GM12878 (cell line): ENCODE measurements at regions not wholly inside any gene's neighbourhood (a gene's known extent, or its start where the extent isn't known, plus 50 kb on each side); places are given as distances from the start of the nearest gene placed in this dataset.

Experiments used
- ATAC-seq: fragments of 200-7000 bp; cut with Tn5 transposase; 3 replicates; pipeline ENCODE4 v1.9.1; 2020; ENCODE audit warnings: mild to moderate bottlenecking, moderate library complexity
- BruUV-seq: library from RNA; stranded (reverse); fragments of 400-500 nt; replicated peaks from 2 replicates; lab custom pipeline; 2021; lab: Mats Ljungman, UMichigan
- CTCF ChIA-PET: fragments of 300-600 bp; sonication (Branson Sonifier 250); formaldehyde crosslinking; extraction: SDS; loops from one replicate; lab custom pipeline; 2021; ENCODE audit warnings: inconsistent platforms; lab: Yijun Ruan, JAX
- POLR2A ChIA-PET: fragments of 350-600 bp; formaldehyde crosslinking; extraction: SDS; loops from one replicate; lab custom pipeline; 2021; ENCODE audit warnings: inconsistent platforms; lab: Charles Lee
- RAD21 ChIA-PET: fragments of 300-600 bp; sonication (Branson Sonifier 250); formaldehyde crosslinking; loops from one replicate; lab custom pipeline; 2023; ENCODE audit warnings: antibody characterized with exemption; ENCODE audit not compliant: unreplicated experiment; lab: Charles Lee
- SMC1A ChIA-PET: fragments of 300-600 bp; sonication (Branson Sonifier 250); formaldehyde crosslinking; loops from one replicate; lab custom pipeline; 2023; ENCODE audit not compliant: unreplicated experiment, uncharacterized antibody; lab: Charles Lee
- DNase-seq: peaks from one replicate; pipeline ENCODE4 v3.0.0-alpha.2; 2011; ENCODE audit warnings: low read depth, low spot score
- FAIRE-seq: peaks from 3 replicates; lab custom pipeline; 2011; peaks lifted over from hg19 to GRCh38; lab: Jason Lieb, UNC
- H2AFZ ChIP-seq: 2 replicates; pipeline ENCODE4 v1.6.0; 2011; ENCODE audit warnings: low read depth, low read length, control low read depth; ENCODE audit not compliant: control insufficient read depth
- H3K27ac ChIP-seq: 2 replicates; pipeline ENCODE4 v1.5.1; 2011; ENCODE audit warnings: control low read depth; ENCODE audit not compliant: control insufficient read depth, insufficient read depth
- H3K27me3 ChIP-seq, 2 experiments: replicated peaks in 1 of 2; 2 replicates each; pipeline versions ENCODE4 v1.6.0 to v1.6.1; 2011; ENCODE audit warnings: low read length in 1 of 2; ENCODE audit not compliant: control insufficient read depth in 2 of 2, insufficient read depth in 2 of 2
- H3K36me3 ChIP-seq, 2 experiments: 2 replicates each; pipeline ENCODE4 v1.5.1; 2011; ENCODE audit warnings: low read length in 1 of 2; ENCODE audit not compliant: control insufficient read depth in 2 of 2, insufficient read depth in 2 of 2
- H3K4me1 ChIP-seq: 2 replicates; pipeline ENCODE4 v1.6.1; 2011; ENCODE audit warnings: mild to moderate bottlenecking, low read length, moderate library complexity, mixed read lengths; ENCODE audit not compliant: control insufficient read depth, insufficient read depth
- H3K4me2 ChIP-seq: 2 replicates; pipeline ENCODE4 v1.6.0; 2011; ENCODE audit warnings: control low read depth; ENCODE audit not compliant: control insufficient read depth, insufficient read depth
- H3K4me3 ChIP-seq: fragments of 200-600 bp; sonication (generic); 2 replicates; pipeline ENCODE4 v1.5.1; 2016
- H3K79me2 ChIP-seq: 2 replicates; pipeline ENCODE4 v1.6.0; 2011; ENCODE audit warnings: low read length; ENCODE audit not compliant: control insufficient read depth, insufficient read depth
- H3K9ac ChIP-seq: 2 replicates; pipeline ENCODE4 v1.8.0; 2011; ENCODE audit warnings: low read length, control low read depth, mixed read lengths; ENCODE audit not compliant: control insufficient read depth, insufficient read depth
- H3K9me3 ChIP-seq: replicated peaks from 3 replicates; pipeline ENCODE4 v1.5.1; 2011; ENCODE audit warnings: mild to moderate bottlenecking, low read length; ENCODE audit not compliant: control insufficient read depth, insufficient read depth
- H4K20me1 ChIP-seq: 2 replicates; pipeline ENCODE4 v1.6.0; 2011; ENCODE audit not compliant: control insufficient read depth, insufficient read depth
- ASH2L ChIP-seq: fragments of 300-600, 200-600 bp; sonication (generic); IDR thresholded peaks from 2 replicates; pipeline ENCODE4 v1.6.1; 2017; ENCODE audit warnings: low read depth, mild to moderate bottlenecking, borderline replicate concordance
- HCFC1 ChIP-seq: fragments of 150-350 bp; IDR thresholded peaks from 2 replicates; pipeline ENCODE4 v1.6.1; 2014; ENCODE audit warnings: low read length
- HDAC2 ChIP-seq: fragments of 200-600 bp; sonication (generic); IDR thresholded peaks from 2 replicates; pipeline ENCODE4 v1.6.1; 2017
- MYC ChIP-seq: IDR thresholded peaks from 2 replicates; pipeline ENCODE4 v1.6.1; 2011; ENCODE audit warnings: mild to moderate bottlenecking, low read length, moderate library complexity, inconsistent platforms; ENCODE audit not compliant: insufficient read depth, insufficient replicate concordance, insufficient read length, severe bottlenecking
- PML ChIP-seq: IDR thresholded peaks from 2 replicates; pipeline ENCODE4 v1.6.1; 2012; ENCODE audit warnings: low read length, inconsistent platforms
- RBBP5 ChIP-seq: fragments of 200-600 bp; sonication (generic); conservative IDR thresholded peaks from 2 replicates; pipeline ENCODE4 v1.6.1; 2016
- RELA ChIP-seq: fragments of 450-650 bp; IDR thresholded peaks from 2 replicates; pipeline ENCODE4 v1.8.0; 2014; ENCODE audit warnings: borderline replicate concordance; ENCODE audit not compliant: partially characterized antibody
- SIN3A ChIP-seq: IDR thresholded peaks from 2 replicates; pipeline ENCODE4 v1.6.1; 2012; ENCODE audit warnings: low read depth, low read length, improper control_type of control experiment
- SMAD5 ChIP-seq: IDR thresholded peaks from 2 replicates; pipeline ENCODE4 v1.6.1; 2016; ENCODE audit warnings: antibody characterized with exemption, low read depth
- YBX1 ChIP-seq: fragments of 450-650 bp; IDR thresholded peaks from 2 replicates; pipeline ENCODE4 v1.6.1; 2016; ENCODE audit warnings: antibody characterized with exemption
- ZZZ3 ChIP-seq: IDR thresholded peaks from 2 replicates; pipeline ENCODE4 v1.6.1; 2011; ENCODE audit warnings: low read depth; ENCODE audit not compliant: control insufficient read depth, insufficient read length
- WGBS: methylation state at CpG from one replicate; pipeline ENCODE4 v1.1.6; 2016; ENCODE audit warnings: low lambda C conversion rate; ENCODE audit not compliant: insufficient replicate concordance, insufficient coverage; ENCODE audit errors: missing lambda C conversion rate; 5-methylcytosine and 5-hydroxymethylcytosine counted together
- in situ Hi-C: fragments of 300-500 bp; cut with MboI; formaldehyde crosslinking; loops from 9 replicates; pipeline ENCODE4 v1.14.3; 2018; ENCODE audit warnings: mixed read lengths
- intact Hi-C: fragments of 100-400 bp; cut with micrococcal nuclease; formaldehyde crosslinking; loops from one replicate; pipeline ENCODE4 v1.14.2; 2022; ENCODE audit not compliant: unreplicated experiment
- TF ChIP-seq, protein P1 (sequence below): fragments of 450-650 bp; IDR thresholded peaks from 2 replicates; pipeline ENCODE4 v1.6.1; 2016; ENCODE audit warnings: mild to moderate bottlenecking
- TF ChIP-seq, protein P2 (sequence below): IDR thresholded peaks from 2 replicates; pipeline ENCODE4 v1.6.1; 2011; ENCODE audit warnings: borderline replicate concordance, low read depth, mild to moderate bottlenecking, moderate library complexity, low read length; ENCODE audit not compliant: insufficient read depth, poor library complexity, severe bottlenecking

DNA sequence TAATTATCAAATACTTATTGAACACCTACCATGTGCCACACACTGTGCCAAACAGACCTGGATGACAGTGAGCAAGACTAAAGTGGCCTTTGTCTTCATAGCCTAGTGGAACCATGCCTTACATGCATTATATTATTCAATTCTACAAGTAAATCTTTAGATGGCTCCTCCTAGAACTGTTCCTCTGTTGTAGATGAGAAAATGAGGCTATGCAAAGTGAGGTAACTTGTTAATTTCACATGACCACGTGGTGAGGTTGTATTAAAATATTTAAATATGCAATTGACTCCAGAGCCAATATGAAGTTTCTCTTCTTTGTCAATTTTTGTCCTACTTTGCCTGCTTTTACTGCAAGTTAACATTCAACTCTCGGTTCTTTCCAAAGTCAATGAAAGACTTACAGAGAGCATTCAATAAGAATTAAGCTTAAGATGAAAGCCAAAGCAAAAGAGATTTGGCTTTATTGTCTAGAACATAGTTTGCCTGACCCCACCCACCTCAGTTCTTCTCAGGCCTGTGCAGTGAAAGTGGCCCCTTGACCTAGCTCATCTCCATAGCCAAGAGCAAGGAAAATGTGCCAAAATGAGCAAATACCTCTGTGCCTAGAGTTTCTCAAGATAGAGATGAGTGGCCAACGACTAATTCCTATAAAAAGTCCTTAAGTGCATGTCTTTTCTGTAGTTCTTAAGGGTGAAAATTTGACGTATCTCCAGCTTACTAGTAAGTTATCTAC, 263.2 kb upstream of the NFIA start:
- no peak overlapping the region for H2AFZ ChIP-seq
- ChIA-PET SMC1A (interaction anchor here (0.8 kb wide), 1 partner anchor 767 kb away, joined by 3 read pairs; no protein-coding TSS in a partner anchor), CTCF (interaction anchor here (0.5 to 0.7 kb wide), 2 partner anchors 9 to 193 kb away, joined by 3 to 4 read pairs; no protein-coding TSS in a partner anchor), RAD21 (no interaction called here), POLR2A (no interaction called here)
- intact Hi-C loops (no loop called here), in situ Hi-C loops (no loop called here)
- 0% methylated on average over 4 of the region's 4 CpGs for WGBS
- no peak overlapping the region for H3K4me2 ChIP-seq
- FAIRE-seq = no peak
- ATAC-seq = no peak
- no peak overlapping the region for H3K27ac ChIP-seq
- no peaks in the 10 kb centered on the region for H3K79me2 ChIP-seq
- no peaks in the 10 kb centered on the region for H3K36me3 ChIP-seq
- H3K4me3 ChIP-seq = no peak overlapping the region
- no TSS peak for BruUV-seq
- H3K4me1 ChIP-seq = no peaks in the 10 kb centered on the region
- TF ChIP-seq PML (no peak), RBBP5 (no peak), SIN3A (no peak), ZZZ3 (no peak), SMAD5 (no peak), MYC (no peak), RELA (no peak), HDAC2 (no peak), ASH2L (no peak), HCFC1 (no peak), YBX1 (no peak)
- TF ChIP-seq, protein P1, sequence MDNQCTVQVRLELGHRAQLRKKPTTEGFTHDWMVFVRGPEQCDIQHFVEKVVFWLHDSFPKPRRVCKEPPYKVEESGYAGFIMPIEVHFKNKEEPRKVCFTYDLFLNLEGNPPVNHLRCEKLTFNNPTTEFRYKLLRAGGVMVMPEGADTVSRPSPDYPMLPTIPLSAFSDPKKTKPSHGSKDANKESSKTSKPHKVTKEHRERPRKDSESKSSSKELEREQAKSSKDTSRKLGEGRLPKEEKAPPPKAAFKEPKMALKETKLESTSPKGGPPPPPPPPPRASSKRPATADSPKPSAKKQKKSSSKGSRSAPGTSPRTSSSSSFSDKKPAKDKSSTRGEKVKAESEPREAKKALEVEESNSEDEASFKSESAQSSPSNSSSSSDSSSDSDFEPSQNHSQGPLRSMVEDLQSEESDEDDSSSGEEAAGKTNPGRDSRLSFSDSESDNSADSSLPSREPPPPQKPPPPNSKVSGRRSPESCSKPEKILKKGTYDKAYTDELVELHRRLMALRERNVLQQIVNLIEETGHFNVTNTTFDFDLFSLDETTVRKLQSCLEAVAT = no peak
- TF ChIP-seq, protein P2, sequence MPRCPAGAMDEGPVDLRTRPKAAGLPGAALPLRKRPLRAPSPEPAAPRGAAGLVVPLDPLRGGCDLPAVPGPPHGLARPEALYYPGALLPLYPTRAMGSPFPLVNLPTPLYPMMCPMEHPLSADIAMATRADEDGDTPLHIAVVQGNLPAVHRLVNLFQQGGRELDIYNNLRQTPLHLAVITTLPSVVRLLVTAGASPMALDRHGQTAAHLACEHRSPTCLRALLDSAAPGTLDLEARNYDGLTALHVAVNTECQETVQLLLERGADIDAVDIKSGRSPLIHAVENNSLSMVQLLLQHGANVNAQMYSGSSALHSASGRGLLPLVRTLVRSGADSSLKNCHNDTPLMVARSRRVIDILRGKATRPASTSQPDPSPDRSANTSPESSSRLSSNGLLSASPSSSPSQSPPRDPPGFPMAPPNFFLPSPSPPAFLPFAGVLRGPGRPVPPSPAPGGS = no peak
- H3K9me3 ChIP-seq = no peaks in the 10 kb centered on the region
- H4K20me1 ChIP-seq = no peaks in the 10 kb centered on the region
- DNase-seq = no peak
- H3K9ac ChIP-seq = no peak overlapping the region
- H3K27me3 ChIP-seq = no peaks in the 10 kb centered on the region
